Hippocampal formation (tissue), 2 donors: ENCODE measurements at regions not wholly inside any gene's neighbourhood (a gene's known extent, or its start where the extent isn't known, plus 50 kb on each side); places are given as distances from the start of the nearest gene placed in this dataset.
"Not testable (repeated sequence)": the region's sequence is repeated elsewhere in the genome, so short reads cannot be mapped to it uniquely, and the experiment has no call there.

ENCODE experiments used
- DNase-seq, 2 donors: peaks; one replicate each; lab custom pipeline; 2025; lab: John Stamatoyannopoulos, UW

DNA sequence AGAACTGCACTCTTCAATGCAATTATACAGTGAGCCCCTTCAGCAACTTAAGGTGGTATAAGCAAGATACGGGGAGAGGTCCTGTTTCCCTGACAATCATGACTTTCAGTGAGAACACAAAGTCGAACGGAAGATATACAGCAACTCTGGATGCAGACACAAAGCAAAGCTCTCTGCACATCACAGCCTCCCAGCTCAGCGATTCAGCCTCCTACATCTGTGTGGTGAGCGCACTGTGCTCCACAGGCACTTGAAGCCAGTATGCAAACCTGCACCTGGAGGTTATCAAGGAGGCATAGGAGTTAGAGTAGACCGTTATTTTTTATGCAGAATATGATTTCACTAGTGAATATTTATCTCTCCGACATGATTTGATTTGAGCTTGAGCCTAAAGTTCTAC, 152.2 kb upstream of the OR4E1 start:
- no peak for DNase-seq

DNA sequence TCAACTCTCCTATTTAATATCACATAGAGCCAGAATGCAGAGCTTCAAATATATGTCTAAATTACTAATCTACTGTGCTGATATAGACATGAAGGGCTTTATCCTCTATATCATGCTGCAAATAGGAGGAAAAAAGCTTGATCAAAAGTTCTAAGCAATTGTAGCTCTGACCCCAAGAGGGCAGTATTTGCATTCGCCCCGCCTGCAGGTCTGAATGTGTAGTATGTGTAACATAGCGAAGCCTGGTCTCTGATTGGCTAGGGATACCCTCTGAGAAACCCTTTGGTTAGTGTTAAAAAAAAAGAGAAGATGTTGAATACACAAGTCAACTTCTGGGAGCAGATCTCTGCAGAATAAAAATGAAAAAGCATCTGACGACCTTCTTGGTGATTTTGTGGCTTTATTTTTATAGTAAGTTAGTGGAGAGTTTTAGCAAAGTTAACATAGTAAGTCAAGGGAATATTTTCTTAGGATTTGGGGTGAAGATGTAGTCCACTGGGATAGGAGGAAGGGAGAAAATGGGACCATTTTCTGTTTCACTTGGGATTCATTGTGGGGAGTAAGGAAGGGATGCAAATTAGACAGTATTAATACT, 151.6 kb upstream of the OR4E1 start:
- DNase-seq, result no peak

DNA sequence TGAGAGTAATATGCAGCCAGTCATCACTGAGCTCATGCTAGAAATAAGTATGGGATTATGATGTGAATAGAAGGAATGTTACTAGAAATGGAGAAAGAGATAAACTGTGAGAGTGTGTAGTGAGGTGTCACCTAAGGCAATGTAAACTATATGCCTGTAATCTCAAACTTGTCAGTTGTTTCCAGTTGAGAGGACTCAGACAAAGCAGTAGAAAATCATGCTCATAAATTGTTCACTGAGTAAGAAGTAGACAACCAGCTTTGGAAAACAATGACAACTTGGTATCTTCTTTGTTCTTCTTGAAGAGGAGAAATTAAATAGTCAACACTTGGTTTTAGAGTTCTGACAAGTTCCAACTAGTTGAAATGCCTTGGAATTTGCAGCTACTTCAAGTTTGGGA, 148.5 kb upstream of the OR4E1 start:
- no peak for DNase-seq

DNA sequence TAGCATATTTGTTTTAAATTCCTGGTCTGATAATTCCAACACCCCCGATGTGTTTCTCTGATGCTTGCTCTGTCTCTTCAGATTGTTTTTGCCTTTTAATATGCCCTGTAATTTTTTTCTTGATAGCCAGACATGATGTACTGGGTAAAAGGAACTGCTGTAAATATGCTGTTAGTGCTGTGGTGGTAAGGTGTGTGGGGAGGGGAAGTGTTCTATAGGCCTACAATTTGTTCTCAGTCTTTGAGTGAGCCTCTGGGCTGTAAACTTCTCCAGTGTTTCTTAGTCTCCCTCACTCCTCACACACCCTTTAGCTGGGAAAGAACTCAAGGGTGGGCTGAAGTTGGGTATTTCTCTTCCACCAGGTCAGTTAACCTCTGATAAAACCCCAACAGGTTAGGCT, 147.0 kb upstream of the OR4E1 start:
- DNase-seq, result no peak

DNA sequence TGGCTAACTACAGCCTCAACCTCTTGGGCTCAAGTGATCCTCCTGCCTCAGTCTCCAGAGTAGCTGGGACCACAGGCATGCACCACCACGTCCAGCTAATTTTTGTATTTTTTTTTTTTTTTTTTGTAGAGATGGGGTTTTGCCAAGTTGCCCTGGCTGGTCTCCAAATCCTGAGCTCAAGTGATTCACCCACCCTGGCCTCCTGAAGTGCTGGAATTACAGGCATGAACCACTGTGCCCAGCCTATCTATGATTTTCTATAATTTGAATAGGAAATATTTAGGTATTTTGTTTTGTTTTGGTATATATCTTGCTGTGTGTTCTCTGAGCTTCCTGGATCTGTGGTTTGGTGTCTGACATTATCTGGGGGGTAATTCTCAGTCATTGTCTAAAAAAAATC, 146.3 kb upstream of the OR4E1 start:
- not testable (repeated sequence) for DNase-seq

DNA sequence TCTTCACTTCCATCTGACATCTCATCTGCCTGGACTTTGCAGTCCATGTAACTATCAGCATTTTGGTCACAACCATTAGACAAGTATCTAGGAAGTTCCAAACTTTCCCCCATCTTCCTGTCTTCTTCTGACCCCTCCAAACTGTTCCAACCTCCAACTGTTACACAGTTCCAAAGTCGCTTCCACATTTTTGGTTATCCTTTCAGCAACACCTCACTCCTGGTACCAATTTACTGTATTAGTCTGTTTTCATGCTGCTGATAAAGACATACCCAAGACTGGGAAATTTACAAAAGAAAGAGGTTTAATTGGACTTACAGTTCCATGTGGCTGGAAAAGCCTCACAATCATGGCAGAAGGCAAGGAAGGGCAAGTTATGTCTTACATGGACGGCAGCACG, 143.4 kb upstream of the OR4E1 start:
- not testable (repeated sequence) for DNase-seq

DNA sequence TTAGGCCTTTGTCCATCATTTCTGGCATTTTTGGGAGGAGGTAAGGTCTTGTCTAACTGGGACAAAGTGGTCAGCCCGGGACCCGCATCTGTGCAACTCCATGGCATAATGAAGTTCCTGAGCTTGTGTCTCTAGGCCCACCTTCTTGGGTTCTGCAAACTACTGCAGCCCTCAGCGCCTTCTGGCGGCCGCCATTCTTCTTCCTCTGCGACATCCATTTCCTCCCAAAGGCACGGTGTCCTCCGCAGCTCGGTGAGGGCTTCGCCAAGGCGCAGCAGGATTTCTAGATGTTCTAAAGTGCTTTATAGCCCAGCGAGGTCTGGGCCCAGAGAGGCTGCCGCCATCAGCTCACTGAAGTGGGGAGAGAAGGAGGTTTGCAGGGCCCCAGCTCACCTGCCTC, 134.4 kb upstream of the OR4E1 start:
- DNase-seq, result no peak

DNA sequence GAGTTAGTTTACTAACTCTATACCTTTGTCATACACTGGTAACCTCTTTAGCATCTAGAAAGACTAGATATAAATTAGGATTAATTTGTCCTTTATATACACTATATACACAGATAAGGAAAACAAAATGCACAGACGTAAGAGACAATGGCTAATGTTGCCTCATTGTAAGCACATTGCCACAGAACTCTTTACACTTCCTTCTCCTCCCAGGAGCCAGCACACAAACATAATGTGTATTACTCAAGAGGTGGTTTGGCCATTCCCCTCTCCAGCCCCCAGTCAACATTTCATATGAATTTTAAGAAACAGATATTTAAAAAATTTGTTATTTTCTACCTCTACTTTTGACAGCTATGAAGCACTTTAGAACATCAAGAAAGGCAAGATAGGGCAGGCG, 131.4 kb upstream of the OR4E1 start:
- DNase-seq, result no peak

DNA sequence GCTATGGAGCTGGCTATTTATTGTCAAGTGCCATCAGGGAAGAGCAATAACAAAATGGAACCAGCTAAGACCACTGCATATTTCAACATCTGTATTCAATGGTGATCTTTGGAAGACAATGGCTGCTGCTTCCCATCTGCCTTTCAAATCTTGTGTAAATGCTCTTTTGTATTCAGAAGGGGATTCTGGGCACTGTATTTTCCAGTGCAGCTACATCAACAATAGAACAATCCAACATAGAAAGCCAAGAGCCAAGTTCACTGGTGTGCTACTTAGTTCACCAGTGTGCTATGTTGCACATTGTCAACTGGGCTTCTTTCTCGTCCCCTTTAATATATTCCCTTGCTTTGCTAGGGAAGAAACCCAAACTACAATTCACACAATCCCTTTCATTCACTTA, 128.8 kb upstream of the OR4E1 start:
- DNase-seq, result peak in 1 of 2 donors; percentile 63

DNA sequence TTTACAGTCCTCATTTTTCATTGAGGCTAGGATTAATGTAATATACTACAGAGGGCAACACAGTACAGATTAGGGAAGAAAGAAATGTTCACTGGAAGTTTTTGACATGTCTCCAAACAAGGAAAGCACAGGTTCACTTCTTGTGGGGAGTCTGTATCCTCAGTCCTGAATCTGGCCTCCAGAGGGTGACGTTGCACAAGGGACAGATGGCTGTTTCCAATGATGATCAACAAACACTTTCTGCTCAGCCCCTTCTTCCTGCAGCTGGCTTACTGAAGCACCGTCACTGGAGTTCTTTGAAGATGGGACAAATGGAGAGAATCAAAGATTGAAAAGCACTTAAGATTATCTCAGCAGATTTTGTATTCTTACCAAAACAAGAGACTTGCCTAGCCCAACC, 123.3 kb upstream of the OR4E1 start:
- no peak for DNase-seq

DNA sequence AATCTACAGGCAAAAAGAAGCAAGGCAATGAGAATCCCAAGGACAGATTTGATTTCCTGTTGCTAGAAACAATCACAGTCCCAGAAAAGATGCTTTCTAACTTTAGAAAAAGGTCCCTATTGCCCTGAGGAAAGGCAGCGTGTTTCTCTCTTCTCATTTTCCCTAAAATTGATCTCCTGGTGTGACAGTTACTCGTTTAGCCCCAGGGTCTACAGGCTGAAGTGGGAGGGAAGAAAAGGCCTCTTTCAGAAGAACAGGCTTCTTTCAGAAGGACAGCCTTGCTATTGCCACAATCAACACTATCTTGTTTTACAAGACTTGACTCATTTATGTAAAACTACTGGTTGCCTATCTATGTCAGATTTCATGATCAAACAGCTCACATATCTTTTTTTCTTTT, 121.8 kb upstream of the OR4E1 start:
- DNase-seq, result no peak

DNA sequence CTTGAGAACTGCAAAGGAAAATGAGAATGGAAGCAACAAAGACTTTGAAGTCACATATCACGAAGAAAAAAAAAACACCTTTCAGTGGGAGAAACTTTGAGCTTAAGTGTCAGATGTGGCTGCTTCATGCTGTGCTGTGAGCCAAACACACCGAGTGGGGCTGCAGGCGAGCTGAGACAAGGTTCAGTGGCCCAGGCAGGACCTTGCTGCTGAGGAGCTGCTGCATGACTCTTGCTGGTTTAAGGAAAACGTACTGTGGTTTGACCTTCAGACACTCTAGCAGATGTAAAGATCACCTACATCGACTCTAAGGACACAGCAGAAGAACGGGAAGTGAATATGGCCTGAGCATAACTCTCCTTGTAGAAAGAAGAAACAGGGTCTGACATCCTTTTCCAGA, 118.1 kb upstream of the OR4E1 start:
- DNase-seq, result no peak

DNA sequence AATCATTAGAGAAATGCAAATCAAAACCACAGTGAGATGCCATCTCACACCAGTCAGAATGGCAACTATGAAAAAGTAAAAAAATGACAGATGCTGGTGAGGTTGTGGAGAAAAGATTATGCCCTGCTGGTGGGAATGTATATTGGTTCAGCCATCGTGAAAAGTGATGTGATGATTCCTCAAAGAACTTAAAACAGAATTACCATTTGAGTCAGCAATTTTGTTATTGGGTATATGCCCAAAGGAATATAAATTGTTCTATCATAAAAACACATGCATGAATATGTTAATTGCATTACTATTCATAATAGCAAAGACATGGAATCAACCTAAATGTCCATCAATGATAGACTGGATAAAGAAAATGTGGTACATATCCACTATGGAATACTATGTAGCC, 115.1 kb upstream of the OR4E1 start:
- DNase-seq, result not testable (repeated sequence)

DNA sequence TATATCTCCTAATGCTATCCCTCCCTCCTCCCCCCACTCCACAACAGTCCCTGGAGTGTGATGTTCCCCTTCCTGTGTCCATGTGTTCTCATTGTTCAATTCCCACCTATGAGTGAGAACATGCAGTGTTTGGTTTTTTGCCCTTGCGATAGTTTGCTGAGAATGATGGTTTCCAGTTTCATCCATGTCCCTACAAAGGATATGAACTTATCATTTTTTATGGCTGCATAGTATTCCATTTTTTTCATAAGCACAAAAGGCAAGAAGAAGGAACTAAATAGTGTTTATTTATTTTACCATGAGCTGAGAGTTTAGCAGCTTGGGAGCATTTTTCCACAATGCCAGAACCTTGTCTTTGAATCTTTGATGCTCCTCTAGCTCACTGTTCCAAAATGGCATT, 113.6 kb upstream of the OR4E1 start:
- DNase-seq, result not testable (repeated sequence)

DNA sequence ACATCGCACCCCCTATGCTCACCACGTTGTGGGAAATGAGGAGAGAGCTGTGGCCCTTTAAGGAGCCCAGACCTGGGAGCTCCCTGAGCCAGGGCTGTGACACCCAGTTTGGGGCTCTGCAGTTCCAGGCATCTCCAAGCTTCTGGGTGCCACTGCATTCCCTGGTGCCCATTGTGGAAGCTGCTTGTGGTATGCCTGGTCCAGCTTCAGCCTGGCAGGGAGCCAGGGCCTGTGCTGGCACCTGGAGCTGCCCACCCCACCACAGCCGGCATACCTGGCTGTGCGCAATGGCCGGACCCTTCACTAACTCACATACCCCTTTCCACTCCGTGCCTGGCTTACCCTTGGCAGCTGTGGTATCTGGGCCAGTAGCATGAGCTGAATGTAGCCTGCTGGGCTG, 107.9 kb upstream of the OR4E1 start:
- no peak for DNase-seq

DNA sequence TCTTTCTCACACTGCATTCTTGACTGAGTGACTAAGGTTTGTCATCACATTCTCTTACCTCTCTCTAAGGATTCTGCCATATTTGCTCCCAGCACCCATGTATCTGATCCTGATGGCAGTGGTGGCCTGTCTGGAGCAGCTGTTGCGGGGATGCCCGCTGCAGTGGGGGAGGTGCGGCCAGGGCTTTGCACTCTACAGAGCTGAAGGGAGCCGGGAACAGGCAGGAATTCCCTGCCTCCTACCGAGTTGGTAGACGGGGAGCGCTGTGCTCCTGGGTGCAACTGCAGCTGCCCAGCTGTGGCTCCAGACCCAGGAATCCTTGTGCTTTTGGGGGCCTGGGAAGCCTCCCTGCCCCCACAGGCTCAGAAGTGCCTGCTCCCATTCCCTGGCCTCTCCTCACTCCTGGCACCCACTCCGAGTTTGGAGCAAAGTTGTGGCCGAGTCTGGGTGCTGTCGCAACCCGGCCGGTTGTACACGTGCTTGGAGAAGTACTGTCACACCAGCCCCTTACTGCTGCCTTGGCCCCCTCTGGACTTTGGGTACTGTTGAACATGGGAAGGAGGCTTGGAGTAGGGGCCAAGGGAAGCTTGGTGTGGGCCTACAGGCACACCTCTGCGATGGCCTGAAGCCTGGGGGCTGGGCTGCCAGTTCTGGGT, 106.9 kb upstream of the OR4E1 start:
- no peak for DNase-seq

DNA sequence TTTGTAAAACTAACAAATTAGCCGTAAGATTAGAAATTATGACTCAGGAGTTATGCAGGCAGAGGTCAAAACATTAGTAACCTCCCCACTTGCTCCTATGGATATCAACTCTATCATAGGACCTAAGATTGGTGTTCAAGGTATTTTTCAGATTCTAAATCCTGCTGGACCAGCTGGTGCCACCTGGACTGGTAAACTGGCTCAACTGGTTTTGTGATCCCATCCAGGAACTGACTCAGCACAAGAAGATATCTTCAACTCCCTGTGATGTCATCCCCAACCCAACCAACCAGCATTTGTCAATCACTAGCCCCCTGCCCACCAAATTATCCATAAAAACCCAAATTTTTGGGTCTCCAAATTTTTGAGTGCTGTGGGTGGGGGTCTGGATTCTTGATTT, 98.1 kb upstream of the OR4E1 start:
- DNase-seq, result no peak

DNA sequence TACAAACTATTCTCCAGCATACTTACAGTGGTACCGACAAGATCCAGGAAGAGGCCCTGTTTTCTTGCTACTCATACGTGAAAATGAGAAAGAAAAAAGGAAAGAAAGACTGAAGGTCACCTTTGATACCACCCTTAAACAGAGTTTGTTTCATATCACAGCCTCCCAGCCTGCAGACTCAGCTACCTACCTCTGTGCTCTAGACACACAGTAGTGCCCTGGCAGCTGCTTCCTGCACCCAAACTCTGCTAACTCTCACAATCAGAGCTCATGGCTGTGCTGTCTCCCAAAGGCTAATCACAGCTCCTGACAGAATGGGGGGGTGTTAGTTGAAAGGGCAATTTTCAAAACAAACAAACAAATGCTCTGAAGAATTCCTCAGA, 95.2 kb upstream of the OR4E1 start:
- no peak for DNase-seq

DNA sequence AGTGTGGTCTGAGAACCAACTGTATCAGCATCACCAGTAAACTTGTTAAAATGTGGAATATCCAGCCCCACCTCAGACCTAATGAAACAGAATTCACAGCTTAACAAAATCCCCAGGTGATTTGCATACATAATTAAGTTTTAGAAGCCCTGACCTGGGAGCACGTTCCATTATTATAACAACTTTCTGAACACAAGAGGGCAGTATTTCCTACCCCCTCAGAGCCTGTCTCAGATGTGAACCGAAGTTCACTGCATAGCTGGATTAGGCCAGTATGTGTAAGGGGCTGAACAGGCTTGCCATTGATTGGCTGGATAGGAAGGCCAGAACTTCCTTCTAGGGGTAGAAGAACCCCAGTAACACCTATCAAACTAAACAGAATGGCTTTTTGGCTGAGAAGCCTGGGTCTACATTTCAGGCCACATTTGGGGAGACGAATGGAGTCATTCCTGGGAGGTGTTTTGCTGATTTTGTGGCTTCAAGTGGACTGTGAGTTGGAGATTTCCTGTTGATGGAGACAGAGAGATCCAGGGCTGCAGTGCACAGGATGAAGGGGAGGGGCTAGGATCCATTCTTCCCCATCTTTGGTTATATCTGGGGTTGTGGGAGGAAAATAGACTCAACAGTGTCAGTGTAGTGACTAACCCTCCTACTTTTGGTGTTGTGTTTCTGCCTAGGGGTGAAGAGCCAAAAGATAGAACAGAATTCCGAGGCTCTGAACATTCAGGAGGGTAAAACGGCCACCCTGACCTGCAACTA, 94.7 kb upstream of the OR4E1 start:
- DNase-seq, result no peak

DNA sequence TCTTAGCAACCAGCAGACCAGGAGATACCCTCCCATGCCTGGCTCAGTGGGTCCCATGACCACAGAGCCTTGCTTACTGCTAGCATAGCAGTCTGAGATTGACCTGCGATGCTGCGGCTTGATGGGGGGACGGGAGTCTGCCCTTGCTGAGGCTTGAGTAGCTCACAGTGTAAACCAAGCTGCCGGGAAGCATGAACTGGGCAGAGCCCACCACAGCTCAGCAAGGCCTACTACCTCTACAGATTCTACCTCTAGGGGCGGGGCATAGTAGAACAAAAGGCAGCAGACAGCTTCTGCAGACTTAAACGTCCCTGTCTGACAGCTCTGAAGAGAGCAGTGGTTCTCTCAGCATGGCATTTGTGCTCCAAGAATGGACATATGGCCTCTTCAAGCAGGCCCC, 86.7 kb upstream of the OR4E1 start:
- not testable (repeated sequence) for DNase-seq

DNA sequence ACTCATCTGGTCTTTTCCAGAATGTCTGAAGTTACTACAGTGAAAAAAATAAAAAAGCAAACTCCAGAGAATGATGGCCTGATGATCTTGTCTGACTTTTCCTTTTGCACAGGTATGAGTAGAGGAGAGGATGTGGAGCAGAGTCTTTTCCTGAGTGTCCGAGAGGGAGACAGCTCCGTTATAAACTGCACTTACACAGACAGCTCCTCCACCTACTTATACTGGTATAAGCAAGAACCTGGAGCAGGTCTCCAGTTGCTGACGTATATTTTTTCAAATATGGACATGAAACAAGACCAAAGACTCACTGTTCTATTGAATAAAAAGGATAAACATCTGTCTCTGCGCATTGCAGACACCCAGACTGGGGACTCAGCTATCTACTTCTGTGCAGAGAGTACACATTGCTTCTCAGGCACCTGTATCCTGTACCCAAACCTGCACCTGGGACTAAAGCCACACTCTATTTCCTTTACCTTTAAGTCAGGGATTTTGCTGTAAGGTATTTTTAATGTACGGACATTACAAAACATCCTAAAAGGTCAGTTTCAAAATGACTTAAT, 75.8 kb upstream of the OR4E1 start:
- DNase-seq, result no peak

DNA sequence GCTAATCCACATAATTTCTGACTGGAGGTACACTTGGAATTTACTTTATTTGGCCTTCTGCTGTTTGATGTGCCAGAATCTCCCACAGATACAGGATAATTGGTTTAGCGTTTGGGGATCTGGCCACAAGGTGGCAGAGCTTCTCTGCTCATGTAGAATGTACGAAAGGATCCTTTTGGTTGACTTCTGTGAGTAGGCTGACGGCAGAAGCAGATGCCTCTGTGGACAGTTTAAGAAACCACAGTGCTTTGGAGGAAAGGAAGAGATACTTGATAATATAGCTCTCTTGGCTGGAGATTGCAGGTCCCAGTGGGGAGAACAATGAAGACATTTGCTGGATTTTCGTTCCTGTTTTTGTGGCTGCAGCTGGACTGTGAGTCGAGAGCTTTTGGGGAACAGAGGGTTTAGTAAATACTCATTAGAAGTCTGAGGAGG, 75.3 kb upstream of the OR4E1 start:
- DNase-seq, result peak; percentile 18 to 63

DNA sequence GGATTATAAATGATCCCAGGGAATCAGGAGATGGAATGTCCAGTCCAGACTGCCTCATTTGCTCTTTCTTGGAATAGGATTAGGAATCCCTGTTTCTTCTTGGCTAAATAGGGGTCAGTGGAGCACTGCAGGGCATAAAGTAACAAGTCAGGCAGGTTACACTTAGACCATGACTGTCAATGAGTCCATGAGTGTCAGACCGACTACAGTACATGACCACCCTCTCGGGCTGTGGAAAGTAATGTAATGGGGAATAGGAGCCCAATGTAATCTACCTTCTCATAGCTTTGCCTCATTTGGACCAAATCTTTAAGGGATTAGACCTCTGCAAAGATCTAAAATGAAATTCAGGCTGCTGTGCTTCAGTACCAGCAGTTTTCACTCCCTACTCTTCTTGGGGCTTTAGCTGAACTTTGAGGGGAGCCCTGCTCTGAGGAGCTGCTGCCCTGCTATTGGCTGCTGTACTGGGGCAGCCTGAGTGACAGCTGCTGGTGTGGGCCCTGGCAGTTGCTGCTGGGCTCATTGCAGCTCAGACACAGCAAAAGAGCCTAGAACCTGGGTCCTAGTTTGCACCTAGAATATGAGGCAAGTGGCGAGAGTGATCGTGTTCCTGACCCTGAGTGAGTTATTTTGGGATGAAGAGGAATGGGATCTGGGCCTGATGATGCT, 62.2 kb upstream of the OR4E1 start:
- no peak for DNase-seq
